GM12874 (cell line): ENCODE measurements at regions not wholly inside any gene's neighbourhood (a gene's known extent, or its start where the extent isn't known, plus 50 kb on each side); places are given as distances from the start of the nearest gene placed in this dataset.

Experiments
- TF ChIP-seq, protein P1 (sequence below): IDR thresholded peaks from 2 replicates; pipeline ENCODE4 v1.5.1; 2011; ENCODE audit warnings: low read depth, mild to moderate bottlenecking, control low read depth, low read length, moderate library complexity; ENCODE audit not compliant: insufficient read depth

DNA sequence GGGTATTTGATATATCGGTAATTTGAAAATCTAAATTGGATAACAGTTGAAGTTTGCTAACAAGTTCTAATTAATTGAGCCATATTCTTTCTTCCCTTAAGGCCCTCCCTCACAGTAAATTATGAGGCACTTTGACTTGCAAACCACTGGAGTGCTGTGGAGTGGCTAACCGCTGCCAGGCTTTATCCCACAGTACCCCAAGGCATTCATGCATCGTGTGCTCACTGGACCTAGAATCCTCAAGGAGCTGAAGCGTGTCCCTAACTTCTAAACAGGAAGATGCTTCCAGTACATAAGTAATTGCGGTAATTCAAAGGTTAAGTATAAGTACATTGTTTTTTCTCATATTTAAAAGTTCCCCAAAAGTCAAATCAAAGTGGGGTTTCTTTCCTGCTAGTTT is 499.9 kb downstream of the TFAP2A start:
- TF ChIP-seq, protein P1, sequence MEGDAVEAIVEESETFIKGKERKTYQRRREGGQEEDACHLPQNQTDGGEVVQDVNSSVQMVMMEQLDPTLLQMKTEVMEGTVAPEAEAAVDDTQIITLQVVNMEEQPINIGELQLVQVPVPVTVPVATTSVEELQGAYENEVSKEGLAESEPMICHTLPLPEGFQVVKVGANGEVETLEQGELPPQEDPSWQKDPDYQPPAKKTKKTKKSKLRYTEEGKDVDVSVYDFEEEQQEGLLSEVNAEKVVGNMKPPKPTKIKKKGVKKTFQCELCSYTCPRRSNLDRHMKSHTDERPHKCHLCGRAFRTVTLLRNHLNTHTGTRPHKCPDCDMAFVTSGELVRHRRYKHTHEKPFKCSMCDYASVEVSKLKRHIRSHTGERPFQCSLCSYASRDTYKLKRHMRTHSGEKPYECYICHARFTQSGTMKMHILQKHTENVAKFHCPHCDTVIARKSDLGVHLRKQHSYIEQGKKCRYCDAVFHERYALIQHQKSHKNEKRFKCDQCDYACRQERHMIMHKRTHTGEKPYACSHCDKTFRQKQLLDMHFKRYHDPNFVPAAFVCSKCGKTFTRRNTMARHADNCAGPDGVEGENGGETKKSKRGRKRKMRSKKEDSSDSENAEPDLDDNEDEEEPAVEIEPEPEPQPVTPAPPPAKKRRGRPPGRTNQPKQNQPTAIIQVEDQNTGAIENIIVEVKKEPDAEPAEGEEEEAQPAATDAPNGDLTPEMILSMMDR = no peak

DNA sequence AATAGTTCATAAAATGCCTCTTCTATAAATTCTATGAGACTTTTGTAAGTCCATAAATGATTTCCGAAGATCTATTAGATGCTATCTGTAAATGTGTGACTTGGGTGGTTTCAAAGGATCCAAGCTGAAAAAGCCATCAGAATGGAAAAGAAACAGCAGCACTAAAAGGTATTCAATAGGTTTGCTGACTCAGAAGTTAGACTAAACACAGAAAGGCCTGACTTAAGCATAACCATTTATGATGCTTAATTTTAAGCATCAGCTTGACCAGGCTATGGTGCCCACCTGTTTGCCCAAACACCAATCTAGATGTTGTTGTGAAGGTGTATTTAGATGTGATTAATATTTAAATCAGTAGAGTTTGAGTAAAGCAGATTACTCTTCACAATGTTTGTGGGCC is 513.5 kb downstream of the TFAP2A start:
- TF ChIP-seq, protein P1 = no peak

DNA sequence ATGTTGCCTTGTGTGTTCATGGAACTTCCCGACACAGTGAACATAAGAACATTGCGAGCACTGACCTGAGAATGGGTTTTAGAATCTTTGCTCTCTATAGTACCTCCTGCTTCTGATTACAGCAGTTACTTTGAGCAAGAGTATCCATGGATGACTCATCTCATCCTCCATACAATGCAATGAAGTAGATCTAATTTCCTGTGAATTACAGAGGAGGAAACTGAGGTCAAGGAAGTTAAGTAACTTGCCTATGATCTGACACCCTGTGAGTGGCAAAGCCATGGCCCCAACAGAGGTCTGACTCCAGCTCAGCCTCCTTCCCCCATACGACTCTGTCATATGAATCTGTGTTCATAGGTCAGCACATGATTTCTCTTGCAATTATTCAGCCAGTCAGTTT is 518.1 kb downstream of the TFAP2A start:
- TF ChIP-seq, protein P1 = no peak

DNA sequence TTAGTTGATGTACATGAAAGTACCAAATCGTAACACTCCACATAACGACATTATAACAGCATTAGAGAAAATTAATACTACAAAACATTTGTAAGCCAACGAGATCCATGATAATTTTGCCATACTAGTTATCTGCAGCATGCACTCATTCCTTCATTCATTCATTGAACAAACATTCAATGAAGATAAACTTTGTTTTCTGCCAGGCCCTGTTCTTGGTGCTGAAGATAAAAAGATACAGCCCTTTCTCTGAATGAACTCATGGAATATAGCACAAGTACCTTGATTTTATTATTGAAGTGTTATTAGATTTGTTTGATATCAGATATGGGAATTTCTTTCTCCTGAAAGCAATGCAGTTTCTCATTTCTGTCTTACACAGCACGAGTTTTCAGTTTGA is 524.0 kb downstream of the TFAP2A start:
- TF ChIP-seq, protein P1 = no peak

DNA sequence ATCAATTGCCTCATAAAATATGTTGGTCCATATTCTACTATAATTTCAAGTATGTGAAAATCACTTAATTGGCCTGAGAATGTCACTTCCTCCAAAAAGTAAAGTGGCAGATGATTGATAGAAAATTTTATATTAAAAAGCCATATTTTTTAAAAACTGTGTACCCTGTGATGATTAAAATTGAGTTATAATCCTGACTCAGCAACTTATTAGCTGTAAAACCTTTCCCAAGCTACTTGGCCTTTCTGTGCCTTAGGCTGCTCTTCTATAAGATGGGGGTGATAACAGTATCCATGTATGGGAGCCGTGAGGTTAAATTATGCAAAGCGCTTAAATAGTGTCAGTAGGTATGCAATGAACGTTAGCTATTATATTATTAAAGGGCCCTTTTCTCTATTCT is 524.4 kb downstream of the TFAP2A start:
- TF ChIP-seq, protein P1 = no peak

DNA sequence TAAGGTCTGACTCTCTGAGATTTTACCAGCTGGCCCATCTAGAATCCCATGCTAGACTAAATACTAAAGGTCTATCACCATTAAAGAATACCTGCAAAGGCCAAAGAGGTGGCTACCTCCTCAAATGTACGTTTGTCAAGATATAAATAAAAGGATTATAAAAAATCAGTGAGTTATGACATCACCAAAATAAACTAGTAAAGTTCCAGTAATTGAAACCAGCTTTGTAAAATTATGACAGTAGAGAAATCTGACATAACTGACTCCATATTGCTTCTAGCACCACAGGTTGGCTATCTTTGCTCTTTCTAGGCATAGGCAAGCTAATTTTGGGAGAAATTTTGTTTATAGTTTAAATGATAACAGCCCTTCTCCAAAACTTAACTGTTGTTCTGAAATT is 536.3 kb downstream of the TFAP2A start:
- TF ChIP-seq, protein P1 = no peak

DNA sequence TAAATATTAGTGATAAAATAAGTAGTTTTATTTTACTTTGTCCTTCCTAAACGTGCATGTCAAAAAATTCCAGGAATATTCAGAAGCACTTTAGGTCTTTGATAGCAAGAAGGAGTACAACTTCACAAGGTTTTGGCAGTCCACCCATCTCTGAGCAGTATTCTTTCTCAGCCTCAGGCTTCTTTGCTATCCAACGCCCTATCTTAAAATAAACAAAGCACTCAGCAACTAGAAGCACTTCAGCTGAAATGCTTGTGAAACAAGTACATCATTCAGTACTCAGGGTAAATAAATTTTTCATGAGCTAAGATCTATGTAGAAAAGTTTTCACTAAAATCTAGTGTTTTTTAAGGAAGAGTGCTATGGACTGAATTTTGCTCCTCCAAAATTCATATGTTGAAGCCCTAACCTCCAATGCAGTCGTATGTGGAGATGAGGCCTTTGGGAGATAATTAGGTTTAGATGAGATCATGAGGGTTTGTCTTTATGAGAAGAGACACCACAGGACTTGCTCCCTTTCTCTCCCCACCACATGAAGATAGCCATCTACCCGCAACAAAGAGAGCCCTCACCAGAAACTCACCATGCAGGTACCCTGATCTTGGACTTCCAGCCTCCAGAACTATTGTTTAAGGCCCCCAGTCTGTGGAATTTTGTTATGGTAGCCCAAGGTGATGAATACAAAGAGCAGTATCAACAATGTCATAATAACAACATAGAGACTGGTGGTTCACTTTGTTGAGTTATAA is 539.1 kb downstream of the TFAP2A start:
- TF ChIP-seq, protein P1 = no peak
